Testis (tissue), 2 donors: ENCODE measurements at regions not wholly inside any gene's neighbourhood (a gene's known extent, or its start where the extent isn't known, plus 50 kb on each side); places are given as distances from the start of the nearest gene placed in this dataset.

Experiments
- DNase-seq: peaks from one replicate; pipeline ENCODE4 v3.0.0-alpha.2; 2019
- H3K27ac ChIP-seq, 2 donors: fragments of 200-600 bp; sonication (generic); one replicate each; pipeline ENCODE4 v1.5.1; 2019
- H3K27me3 ChIP-seq: fragments of 200-600 bp; sonication (generic); one replicate; pipeline ENCODE4 v1.5.1; 2019
- H3K36me3 ChIP-seq: fragments of 200-600 bp; sonication (generic); one replicate; pipeline ENCODE4 v1.5.1; 2017; ENCODE audit warnings: low read depth; ENCODE audit errors: missing control alignments
- H3K4me1 ChIP-seq: fragments of 200-600 bp; sonication (generic); one replicate; pipeline ENCODE4 v1.5.1; 2019
- H3K4me3 ChIP-seq, 2 donors: fragments of 200-600 bp; sonication (generic); one replicate each; pipeline ENCODE4 v1.5.1; 2017 to 2019
- H3K9me3 ChIP-seq: fragments of 200-600 bp; sonication (generic); one replicate; pipeline ENCODE4 v1.5.1; 2017
- CTCF ChIP-seq, 3 experiments: fragments of 450-650 bp in 2 of 3; fragments of 200-600 bp in 1 of 3; sonication (generic) in 1 of 3; IDR thresholded peaks; one replicate each; pipeline ENCODE4 v1.5.1; 2016 to 2019; ENCODE audit warnings: antibody characterized with exemption in 3 of 3, mild to moderate bottlenecking in 2 of 3, moderate library complexity in 1 of 3
- POLR2A ChIP-seq: fragments of 450-650 bp; IDR thresholded peaks from one replicate; pipeline ENCODE4 v1.6.1; 2017; ENCODE audit warnings: antibody characterized with exemption, mild to moderate bottlenecking, moderate library complexity
- WGBS, 2 donors: methylation state at CpG; one replicate each; pipeline ENCODE4 v1.1.5; 2018; 5-methylcytosine and 5-hydroxymethylcytosine counted together
- intact Hi-C: fragments of 100-400 bp; cut with DNase I; formaldehyde crosslinking; loops from one replicate; pipeline ENCODE4 v1.15.1; 2023; ENCODE audit warnings: low total_unique reads

DNA sequence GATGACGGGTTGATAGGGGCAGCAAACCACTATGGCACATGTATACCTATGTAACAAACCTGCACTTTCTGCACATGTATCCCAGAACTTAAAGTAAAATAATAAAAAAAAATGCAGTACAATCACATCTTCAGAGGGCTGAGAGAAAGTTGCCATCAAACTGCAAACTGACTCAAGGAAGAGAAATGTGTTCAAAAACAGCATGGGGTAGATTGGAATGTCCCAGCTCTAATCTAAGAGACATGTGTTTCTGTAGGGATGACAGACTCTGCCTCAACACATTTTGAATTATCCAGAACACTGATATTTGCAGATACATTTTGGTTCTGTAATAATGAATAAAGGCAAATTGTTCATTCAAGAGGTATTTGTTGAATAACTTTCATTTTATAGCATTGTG lies 171.2 kb upstream of the RUNX1 start:
- TF ChIP-seq CTCF (IDR thresholded peaks at IDR 0.05) = no peak
- TF ChIP-seq POLR2A = no peak
- Histone ChIP-seq H3K4me1 (no peaks in the 10 kb centered on the region), H3K27me3 (no peaks in the 10 kb centered on the region), H3K36me3 (no peaks in the 10 kb centered on the region), H3K4me3 (no peak overlapping the region), H3K27ac (no peak overlapping the region), H3K9me3 (no peaks in the 10 kb centered on the region)
- intact Hi-C loops = no loop called here
- no peak for DNase-seq
- WGBS, 2 donors = 88 to 94% methylated on average over 1 of the region's 1 CpG

DNA sequence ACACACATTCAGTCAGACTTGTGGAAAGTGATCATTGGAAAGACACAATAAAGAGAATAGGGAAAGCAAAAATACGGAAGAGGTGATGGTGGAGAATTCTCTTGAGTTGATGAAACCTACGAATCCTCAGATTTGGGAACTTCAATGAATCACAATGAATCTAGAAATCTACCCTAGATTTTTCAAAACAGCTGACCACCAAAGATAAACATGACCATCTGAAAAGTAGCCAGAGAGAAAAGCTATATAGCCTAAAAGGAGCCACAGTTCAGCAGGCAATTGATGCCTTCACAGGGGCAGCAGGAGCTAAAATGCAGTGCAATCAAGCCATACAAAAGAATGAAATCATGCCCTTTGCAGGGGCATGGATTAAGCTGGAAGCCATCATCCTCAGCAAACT lies 170.6 kb upstream of the RUNX1 start:
- WGBS, 2 donors = 97% methylated on average over 2 of the region's 2 CpGs
- TF ChIP-seq POLR2A (no peak), CTCF (IDR thresholded peaks at IDR 0.05) (no peak)
- Histone ChIP-seq H3K4me1 (no peaks in the 10 kb centered on the region), H3K27me3 (no peaks in the 10 kb centered on the region), H3K36me3 (no peaks in the 10 kb centered on the region), H3K9me3 (no peaks in the 10 kb centered on the region), H3K27ac (no peak overlapping the region), H3K4me3 (no peak overlapping the region)
- no peak for DNase-seq
- intact Hi-C loops = no loop called here

GRCh38 chr21:35219291-35219690 lies 170.2 kb upstream of the RUNX1 start:
- TF ChIP-seq POLR2A (no peak), CTCF (IDR thresholded peaks at IDR 0.05) (no peak)
- WGBS, 2 donors = 66 to 75% methylated on average over 2 of the region's 2 CpGs
- intact Hi-C loops = no loop called here

GRCh38 chr21:35217504-35218060 lies 168.5 kb upstream of the RUNX1 start:
- intact Hi-C loops = no loop called here
- Histone ChIP-seq H3K9me3 (no peaks in the 10 kb centered on the region), H3K4me3 (no peak overlapping the region), H3K4me1 (no peaks in the 10 kb centered on the region), H3K27ac (no peak overlapping the region), H3K36me3 (no peaks in the 10 kb centered on the region), H3K27me3 (no peaks in the 10 kb centered on the region)
- no peak for TF ChIP-seq CTCF (IDR thresholded peaks at IDR 0.05)
- no peak for TF ChIP-seq POLR2A
- no peak for DNase-seq
- 88 to 91% methylated on average over 1 of the region's 1 CpG for WGBS, 2 donors

More at GRCh38 chr21:35219291-35219690, 170.2 kb upstream of the RUNX1 start:
- Histone ChIP-seq H3K9me3 (no peaks in the 10 kb centered on the region), H3K4me3 (no peak overlapping the region), H3K27ac (no peak overlapping the region), H3K36me3 (no peaks in the 10 kb centered on the region), H3K4me1 (no peaks in the 10 kb centered on the region), H3K27me3 (no peaks in the 10 kb centered on the region)
- no peak for DNase-seq

- intact Hi-C loops = no loop called here
- Histone ChIP-seq H3K9me3 (no peaks in the 10 kb centered on the region), H3K36me3 (no peaks in the 10 kb centered on the region), H3K4me3 (no peak overlapping the region), H3K27ac (no peak overlapping the region), H3K27me3 (no peaks in the 10 kb centered on the region), H3K4me1 (no peaks in the 10 kb centered on the region)
- no peak for DNase-seq
- WGBS, 2 donors = 57% methylated on average over 1 of the region's 1 CpG
- TF ChIP-seq POLR2A (no peak), CTCF (IDR thresholded peaks at IDR 0.05) (no peak)
Measured at GRCh38 chr21:35216996-35217395, 167.9 kb upstream of the RUNX1 start.
